ENCODE measurements at regions not wholly inside any gene's neighbourhood (a gene's known extent, or its start where the extent isn't known, plus 50 kb on each side); places are given as distances from the start of the nearest gene placed in this dataset.

DNA sequence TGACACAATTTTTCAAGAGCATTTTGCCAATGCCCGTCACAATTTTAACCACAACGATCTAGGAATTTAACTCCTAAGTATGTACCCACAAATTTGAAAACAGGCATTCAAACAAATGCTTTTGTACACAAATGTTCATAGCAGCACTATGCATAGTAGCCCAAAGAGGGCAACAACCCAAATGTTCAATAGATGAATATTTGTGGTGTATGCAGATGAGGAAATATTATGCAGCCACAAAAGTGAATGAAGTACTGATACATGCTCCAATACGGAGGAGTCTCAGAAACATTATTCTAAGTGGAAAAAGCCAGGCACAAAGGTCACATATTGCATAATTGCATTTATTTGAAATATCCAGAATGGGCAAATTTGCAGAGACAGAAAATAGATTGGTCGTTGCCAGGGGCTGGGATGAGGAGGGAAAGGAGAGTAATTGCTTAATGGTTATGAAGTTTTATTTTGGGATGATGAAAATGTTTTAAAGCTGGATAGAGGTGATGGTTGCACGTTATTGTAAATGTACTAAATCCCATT is 117.2 kb downstream of the PXDC1 start:
- TF ChIP-seq CTCF (IDR thresholded peaks at IDR 0.05 in 2 of 3, conservative IDR thresholded peaks at IDR 0.05 in 1 of 3; ENCODE audit: control insufficient read depth in 2 of 3, extremely low read depth in 1 of 3, insufficient read depth in 1 of 3, low read depth in 3 of 3, low read length in 3 of 3) = no peak
- TF ChIP-seq CREB1 (IDR thresholded peaks at IDR 0.05; ENCODE audit: low read depth) = no peak

All from GM12878 (cell line).